HAP-1 (cell line): ENCODE measurements at regions not wholly inside any gene's neighbourhood (a gene's known extent, or its start where the extent isn't known, plus 50 kb on each side); places are given as distances from the start of the nearest gene placed in this dataset.
"Not testable (repeated sequence)": the region's sequence is repeated elsewhere in the genome, so short reads cannot be mapped to it uniquely, and the experiment has no call there.

Experiments used
- DNase-seq, 2 experiments: peaks; one replicate each; pipeline ENCODE4 v3.0.0-alpha.2; 2016 to 2020; ENCODE audit warnings: low spot score in 2 of 2
- H3K27me3 ChIP-seq: fragments of 250-450 bp; sonication (Bioruptor Pico); 2 replicates; pipeline ENCODE4 v1.5.1; 2020; ENCODE audit warnings: low read depth, mild to moderate bottlenecking, moderate library complexity
- H3K36me3 ChIP-seq: fragments of 250-450 bp; sonication (Bioruptor Pico); replicated peaks from 2 replicates; pipeline ENCODE4 v1.5.1; 2020; ENCODE audit warnings: mild to moderate bottlenecking
- H3K4me1 ChIP-seq: fragments of 250-450 bp; sonication (Bioruptor Pico); 2 replicates; pipeline ENCODE4 v1.5.1; 2020; ENCODE audit warnings: mild to moderate bottlenecking
- H3K4me3 ChIP-seq: fragments of 250-450 bp; sonication (Bioruptor Pico); 2 replicates; pipeline ENCODE4 v1.5.1; 2020; ENCODE audit warnings: mild to moderate bottlenecking, moderate library complexity
- H3K9me3 ChIP-seq: fragments of 250-450 bp; sonication (Bioruptor Pico); 2 replicates; pipeline ENCODE4 v1.5.1; 2020; ENCODE audit warnings: mild to moderate bottlenecking, moderate library complexity
- in situ Hi-C: fragments of 300-500 bp; cut with MboI; formaldehyde crosslinking; loops from 3 replicates; pipeline ENCODE4 v1.14.3; 2020; ENCODE audit warnings: low sequenced_read_pairs, inconsistent platforms, mixed read lengths

DNA sequence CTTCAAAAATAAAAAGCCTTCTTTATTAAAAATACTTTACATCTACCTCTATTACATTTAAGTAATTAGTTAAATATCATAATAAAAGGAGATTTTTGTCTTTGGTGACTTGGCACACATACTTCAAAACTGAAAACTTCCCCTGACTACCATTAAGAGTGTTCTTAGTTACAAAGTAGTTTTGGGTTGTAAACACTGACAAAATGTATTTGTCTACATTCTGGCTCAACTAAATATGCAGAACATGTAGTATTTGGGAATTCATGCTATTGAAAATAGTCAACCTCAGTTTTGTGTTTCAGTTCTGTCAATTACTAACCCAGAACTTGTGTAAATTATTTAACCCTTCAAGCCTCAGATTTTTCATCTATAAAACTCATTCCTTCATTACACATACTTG, 311.5 kb downstream of the RAD51AP2 start:
- in situ Hi-C loops: no loop called here
- H3K4me3 ChIP-seq: no peak overlapping the region

DNA sequence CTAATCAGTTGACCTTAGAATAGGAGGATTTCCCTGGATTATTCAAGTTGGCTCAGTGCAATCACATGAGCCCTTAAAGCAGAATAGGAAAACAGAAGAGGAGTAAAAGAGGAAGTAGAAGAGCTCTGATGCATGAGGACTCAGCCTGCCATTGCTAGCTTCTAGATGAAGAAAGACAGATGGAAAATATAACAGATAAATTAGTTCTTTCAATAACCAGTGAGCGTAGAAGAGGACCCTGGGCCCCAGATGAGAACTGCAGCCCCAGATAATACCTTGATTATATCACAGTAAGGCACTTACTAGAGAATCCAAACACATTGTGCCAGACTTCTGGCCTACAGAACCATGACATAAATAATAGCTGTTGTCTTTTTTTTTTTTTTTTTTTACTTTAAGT, 314.0 kb downstream of the RAD51AP2 start:
- H3K9me3 ChIP-seq, H3K27me3 ChIP-seq, H3K4me3 ChIP-seq, H3K36me3 ChIP-seq, in situ Hi-C loops, DNase-seq, H3K4me1 ChIP-seq: not testable (repeated sequence)

More for the DNA sequence above, 311.5 kb downstream of the RAD51AP2 start:
- Histone ChIP-seq H3K36me3 (no peaks in the 10 kb centered on the region), H3K9me3 (no peaks in the 10 kb centered on the region), H3K27me3 (no peaks in the 10 kb centered on the region), H3K4me1 (no peaks in the 10 kb centered on the region)
- DNase-seq: no peak

DNA sequence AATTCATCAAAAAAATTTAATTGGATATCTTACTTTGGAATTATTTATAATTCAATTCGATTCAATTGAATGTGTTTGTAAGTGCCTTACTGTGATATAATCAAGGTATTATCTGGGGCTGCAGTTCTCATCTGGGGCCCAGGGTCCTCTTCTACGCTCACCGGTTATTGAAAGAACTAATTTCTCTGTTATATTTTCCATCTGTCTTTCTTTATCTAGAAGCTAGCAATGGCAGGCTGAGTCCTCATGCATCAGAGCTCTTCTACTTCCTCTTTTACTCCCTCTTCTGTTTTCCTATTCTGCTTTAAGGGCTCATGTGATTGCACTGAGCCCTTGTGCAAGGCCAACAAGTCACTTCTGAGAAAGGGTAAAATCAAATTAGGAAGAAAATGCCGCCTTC, 315.6 kb downstream of the RAD51AP2 start:
- not testable (repeated sequence) for H3K27me3 ChIP-seq, DNase-seq, H3K4me1 ChIP-seq

DNA sequence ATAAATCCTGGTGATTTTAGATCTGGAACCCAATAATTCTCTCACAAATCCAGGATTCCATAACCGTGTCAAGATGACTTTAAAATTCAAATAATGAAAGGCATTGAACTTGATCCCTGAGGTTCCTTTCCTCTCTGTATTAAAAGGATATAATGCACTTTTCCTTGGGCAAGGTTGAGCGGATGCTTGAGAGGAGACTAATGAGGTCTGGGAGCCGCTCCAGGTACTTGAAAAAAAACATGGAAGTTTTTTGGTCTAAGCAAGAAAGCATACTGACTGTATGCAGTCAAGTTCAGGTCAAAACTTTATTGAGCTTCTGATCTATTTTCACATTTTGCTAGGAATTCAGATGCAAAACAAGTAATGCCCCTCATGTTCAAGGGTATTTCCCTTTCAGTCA, 318.5 kb downstream of the RAD51AP2 start:
- no peak overlapping the region for H3K4me3 ChIP-seq
- no peaks in the 10 kb centered on the region for H3K4me1 ChIP-seq
- DNase-seq: no peak
- no peaks in the 10 kb centered on the region for H3K27me3 ChIP-seq
- no peaks in the 10 kb centered on the region for H3K36me3 ChIP-seq
- H3K9me3 ChIP-seq: no peaks in the 10 kb centered on the region
- in situ Hi-C loops: no loop called here

More for the DNA sequence above, 315.6 kb downstream of the RAD51AP2 start:
- in situ Hi-C loops, H3K4me3 ChIP-seq, H3K9me3 ChIP-seq, H3K36me3 ChIP-seq: not testable (repeated sequence)

DNA sequence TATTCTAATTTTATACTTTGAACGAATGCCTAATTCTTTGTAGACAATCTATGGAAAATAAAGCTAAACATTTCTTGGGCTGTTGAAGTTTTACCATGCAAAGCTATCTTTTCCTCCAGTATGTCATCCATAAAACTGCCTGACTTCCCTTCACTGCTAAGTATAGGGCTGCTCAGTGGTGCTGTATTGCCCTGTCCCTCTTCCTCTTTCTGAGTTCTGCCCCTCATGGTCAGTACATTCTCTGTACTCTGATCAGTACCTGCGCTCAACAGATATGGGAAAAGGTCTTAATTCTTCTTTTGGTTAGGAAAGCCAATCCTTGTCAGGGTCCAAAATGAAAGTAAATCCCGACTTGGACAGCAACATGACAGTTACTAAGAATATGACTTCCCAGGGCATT, 321.9 kb downstream of the RAD51AP2 start:
- Histone ChIP-seq H3K27me3 (no peaks in the 10 kb centered on the region), H3K4me3 (no peak overlapping the region), H3K36me3 (no peaks in the 10 kb centered on the region), H3K9me3 (no peaks in the 10 kb centered on the region), H3K4me1 (no peaks in the 10 kb centered on the region)
- in situ Hi-C loops: no loop called here
- DNase-seq: no peak

DNA sequence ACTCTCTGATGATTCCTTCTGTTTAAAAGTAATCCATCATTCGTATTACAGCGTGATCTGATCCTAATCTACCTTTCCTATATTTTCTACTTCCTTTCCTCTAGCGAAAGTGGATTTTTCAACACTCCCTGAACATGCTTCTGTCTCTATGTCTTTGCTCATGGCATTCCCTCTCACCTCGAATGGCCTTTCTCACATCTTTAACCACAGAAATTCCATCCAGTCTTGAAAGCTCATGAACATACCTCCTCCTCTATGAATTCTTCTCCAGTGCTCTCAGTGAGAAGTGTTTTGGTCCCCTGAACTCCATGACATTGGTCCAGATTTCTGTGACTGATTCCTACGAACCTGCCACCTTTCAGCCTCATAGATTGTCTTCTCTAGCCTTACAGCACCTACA, 323.2 kb downstream of the RAD51AP2 start:
- H3K4me1 ChIP-seq: no peaks in the 10 kb centered on the region

DNA sequence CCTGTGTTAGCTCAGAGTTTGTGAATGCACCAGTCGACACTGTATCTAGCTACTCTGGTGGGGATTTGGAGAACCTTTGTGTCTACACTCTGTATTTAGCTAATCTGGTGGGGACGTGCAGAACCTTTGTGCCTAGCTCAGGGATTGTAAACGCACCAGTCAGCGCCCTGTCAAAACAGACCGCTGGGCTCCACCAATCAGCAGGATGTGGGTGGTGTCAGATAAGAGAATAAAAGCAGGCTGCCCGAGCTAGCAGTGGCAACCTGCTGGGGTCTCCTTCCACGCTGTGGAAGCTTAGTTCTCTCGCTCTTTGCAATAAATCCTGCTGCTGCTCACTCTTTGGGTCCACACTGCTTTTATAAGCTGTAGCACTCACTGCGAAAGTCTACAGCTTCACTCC, 324.2 kb downstream of the RAD51AP2 start:
- Histone ChIP-seq H3K27me3 (no peaks in the 10 kb centered on the region), H3K9me3 (no peaks in the 10 kb centered on the region), H3K4me3 (no peak overlapping the region), H3K4me1 (no peaks in the 10 kb centered on the region), H3K36me3 (no peaks in the 10 kb centered on the region)
- in situ Hi-C loops: no loop called here
- DNase-seq: no peak

More for the DNA sequence above, 323.2 kb downstream of the RAD51AP2 start:
- Histone ChIP-seq H3K36me3 (no peaks in the 10 kb centered on the region), H3K27me3 (no peaks in the 10 kb centered on the region), H3K9me3 (no peaks in the 10 kb centered on the region), H3K4me3 (no peak overlapping the region)
- in situ Hi-C loops: no loop called here
- no peak for DNase-seq

DNA sequence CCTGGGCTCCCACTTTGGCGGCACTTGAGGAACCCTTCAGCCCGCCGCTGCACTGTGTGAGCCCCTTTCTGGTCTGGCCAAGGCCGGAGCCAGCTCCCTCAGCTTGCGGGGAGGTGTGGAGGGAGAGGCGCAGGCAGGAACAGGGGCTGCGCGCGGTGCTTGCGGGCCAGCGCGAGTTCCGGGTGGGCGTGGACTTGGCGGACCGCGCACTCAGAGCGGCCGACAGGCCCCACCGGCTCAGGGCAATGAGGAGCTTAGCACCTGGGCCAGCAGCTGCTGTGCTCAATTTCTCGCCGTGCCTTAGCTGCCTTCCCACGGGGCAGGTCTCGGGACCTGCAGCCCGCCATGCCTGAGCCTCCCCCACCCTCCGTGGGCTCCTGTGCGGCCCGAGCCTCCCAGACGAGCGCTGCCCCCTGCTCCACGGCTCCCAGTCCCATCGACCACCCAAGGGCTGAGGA, 324.8 kb downstream of the RAD51AP2 start:
- H3K9me3 ChIP-seq, in situ Hi-C loops, H3K36me3 ChIP-seq, H3K4me3 ChIP-seq, DNase-seq, H3K27me3 ChIP-seq, H3K4me1 ChIP-seq: not testable (repeated sequence)

DNA sequence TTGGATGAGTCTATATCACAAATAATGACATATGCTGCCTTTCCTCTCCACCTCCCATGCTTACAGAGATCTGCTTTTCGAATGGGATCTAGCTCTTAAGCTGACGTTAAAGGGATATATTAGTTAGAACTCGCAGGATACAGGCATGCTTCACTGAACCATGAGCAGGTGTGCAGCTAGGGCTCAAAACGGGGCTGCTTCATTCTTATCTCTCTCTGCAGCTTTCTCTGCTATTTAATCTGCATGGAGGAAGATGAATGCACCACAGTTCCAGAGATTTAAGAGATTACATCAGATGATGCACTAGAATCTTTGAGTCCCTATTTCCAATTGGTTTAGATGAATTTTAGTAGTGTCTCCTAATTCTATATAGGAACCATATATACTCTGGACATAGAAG, 327.0 kb downstream of the RAD51AP2 start:
- Histone ChIP-seq H3K36me3 (no peaks in the 10 kb centered on the region), H3K27me3 (0 out of 2 replicates have a peak, but pooled peaks cover 3% of the 10 kb centered on the region), H3K9me3 (no peaks in the 10 kb centered on the region), H3K4me3 (no peak overlapping the region), H3K4me1 (no peaks in the 10 kb centered on the region)
- no peak for DNase-seq
- in situ Hi-C loops: no loop called here

DNA sequence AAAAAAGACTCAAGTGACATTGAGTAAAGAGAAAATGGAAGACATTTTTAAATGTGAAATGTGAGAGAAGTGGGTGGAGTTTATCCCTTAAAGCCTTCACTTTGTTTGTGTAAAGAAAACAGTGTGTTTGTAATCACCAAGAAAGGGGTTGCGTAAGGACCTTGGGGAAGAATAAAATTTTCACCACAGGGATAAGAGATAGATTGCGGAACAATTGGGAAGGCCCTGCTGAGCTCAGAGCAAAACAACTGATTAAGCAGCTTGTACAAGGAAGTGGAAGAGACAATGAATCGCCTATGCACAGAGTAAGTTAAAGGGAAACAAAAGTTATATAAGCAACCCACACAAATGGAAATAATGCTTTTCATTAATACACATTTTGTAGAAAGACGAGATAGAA, 327.7 kb downstream of the RAD51AP2 start:
- in situ Hi-C loops: no loop called here
- Histone ChIP-seq H3K27me3 (0 out of 2 replicates have a peak, but pooled peaks cover 3% of the 10 kb centered on the region), H3K9me3 (no peaks in the 10 kb centered on the region), H3K36me3 (no peaks in the 10 kb centered on the region), H3K4me1 (no peaks in the 10 kb centered on the region), H3K4me3 (no peak overlapping the region)
- no peak for DNase-seq

DNA sequence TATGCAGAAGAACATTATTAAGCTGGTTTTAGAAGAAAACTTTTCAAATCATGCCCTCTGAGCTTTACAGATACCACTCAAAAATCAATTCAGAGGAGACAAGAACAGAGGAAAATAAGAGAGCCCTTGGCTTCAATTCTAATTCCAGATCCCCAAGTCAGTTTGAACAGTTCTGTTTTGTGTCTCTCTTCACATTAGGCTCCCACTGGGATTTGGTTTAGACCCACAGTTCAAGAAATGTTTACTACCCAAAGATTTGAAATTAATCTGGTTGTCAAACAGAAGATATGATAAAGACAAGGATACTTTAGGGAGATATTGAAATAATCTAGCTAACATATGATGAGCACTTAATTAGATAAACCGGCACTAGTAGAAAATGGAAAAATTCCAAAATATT, 329.5 kb downstream of the RAD51AP2 start:
- Histone ChIP-seq H3K27me3 (0 out of 2 replicates have a peak, but pooled peaks cover 3% of the 10 kb centered on the region), H3K4me1 (no peaks in the 10 kb centered on the region), H3K4me3 (no peak overlapping the region), H3K9me3 (no peaks in the 10 kb centered on the region), H3K36me3 (no peaks in the 10 kb centered on the region)
- no peak for DNase-seq
- in situ Hi-C loops: no loop called here

DNA sequence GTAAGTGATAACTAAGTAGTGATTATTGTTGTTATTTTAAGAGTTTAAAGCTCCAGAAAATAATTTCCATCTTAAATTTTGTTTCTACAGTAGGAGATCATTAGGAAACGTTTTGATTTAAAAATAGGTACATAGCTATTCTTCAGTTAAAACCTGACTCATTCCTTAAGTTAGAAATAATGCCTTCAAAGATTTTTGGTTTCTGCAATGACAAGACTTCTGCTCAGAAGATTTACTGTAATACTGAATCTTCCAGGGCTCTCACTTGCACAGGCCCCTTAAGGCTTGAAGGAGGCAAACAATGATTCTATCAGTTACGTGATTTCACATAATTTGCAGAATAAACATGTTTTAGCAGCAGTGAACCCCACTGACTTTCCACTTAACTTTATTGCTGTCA, 333.7 kb downstream of the RAD51AP2 start:
- Histone ChIP-seq H3K27me3 (0 out of 2 replicates have a peak, but pooled peaks cover 3% of the 10 kb centered on the region), H3K36me3 (no peaks in the 10 kb centered on the region), H3K9me3 (no peaks in the 10 kb centered on the region), H3K4me1 (no peaks in the 10 kb centered on the region), H3K4me3 (no peak overlapping the region)
- no peak for DNase-seq
- in situ Hi-C loops: no loop called here

DNA sequence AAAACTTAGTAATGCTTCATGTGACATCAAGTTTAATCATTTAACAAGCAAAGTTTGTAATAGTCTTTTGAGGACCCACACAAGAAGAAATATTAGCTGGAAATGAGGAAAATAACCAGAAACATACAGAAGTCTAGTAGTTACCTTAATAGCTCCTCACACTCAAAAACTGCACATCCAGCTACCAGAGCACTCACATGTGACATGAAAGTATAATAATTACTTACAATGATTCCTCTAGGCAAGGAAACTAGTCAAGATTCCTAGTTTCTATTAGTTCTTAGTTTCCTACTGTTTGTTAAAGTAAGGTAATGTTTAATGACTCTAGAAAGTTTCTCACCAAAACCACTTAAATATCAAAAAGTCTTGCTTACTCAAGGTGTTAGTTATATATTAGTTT, 335.8 kb downstream of the RAD51AP2 start:
- no peaks in the 10 kb centered on the region for H3K36me3 ChIP-seq
- H3K27me3 ChIP-seq: no peaks in the 10 kb centered on the region
- H3K9me3 ChIP-seq: no peaks in the 10 kb centered on the region
- no peak for DNase-seq
- H3K4me3 ChIP-seq: no peak overlapping the region
- H3K4me1 ChIP-seq: no peaks in the 10 kb centered on the region
- in situ Hi-C loops: no loop called here

DNA sequence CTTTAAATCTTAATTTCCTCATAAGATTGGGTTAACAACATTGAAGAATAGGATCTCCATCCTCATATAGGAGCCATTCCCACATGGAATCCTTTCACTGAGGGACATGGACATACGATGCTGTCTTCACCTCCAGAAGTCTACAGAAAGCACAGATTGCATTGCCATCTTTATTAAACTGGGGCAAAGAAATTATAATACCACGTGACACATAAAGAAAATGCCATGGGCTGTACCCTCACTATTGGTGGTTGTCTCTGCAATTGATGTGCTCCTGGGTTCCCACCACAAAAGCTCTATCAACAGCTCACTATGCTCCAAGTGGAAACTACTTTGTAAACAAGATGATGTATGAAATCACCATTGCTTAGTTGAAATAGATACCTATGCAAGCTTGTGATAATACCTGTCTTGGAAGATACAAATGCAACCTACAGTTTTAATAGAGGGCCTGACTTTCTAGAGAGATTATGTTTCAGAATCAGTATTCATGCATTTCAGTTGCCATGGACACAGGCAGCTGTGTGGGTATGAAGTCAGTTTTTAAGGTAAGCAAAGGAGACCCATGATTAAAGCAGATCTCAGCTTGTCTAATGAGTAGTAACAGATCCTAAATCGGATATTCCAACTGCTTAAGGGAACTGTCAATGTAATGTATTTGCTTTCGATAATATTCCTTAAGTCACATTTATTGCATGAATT, 337.0 kb downstream of the RAD51AP2 start:
- DNase-seq: no peak
- in situ Hi-C loops: no loop called here
- Histone ChIP-seq H3K4me1 (no peaks in the 10 kb centered on the region), H3K9me3 (no peaks in the 10 kb centered on the region), H3K27me3 (no peaks in the 10 kb centered on the region), H3K36me3 (no peaks in the 10 kb centered on the region), H3K4me3 (no peak overlapping the region)
